ENCODE measurements at regions not wholly inside any gene's neighbourhood (a gene's known extent, or its start where the extent isn't known, plus 50 kb on each side); places are given as distances from the start of the nearest gene placed in this dataset.

GRCh38 chr16:49216593-49216992 is 65.0 kb downstream of the CBLN1 start:
- Histone ChIP-seq H3K27me3 (ENCODE audit: control insufficient read depth, insufficient read depth, low read length) (no peaks in the 10 kb centered on the region), H3K9me3 (replicated peaks; ENCODE audit: control insufficient read depth, low read depth, low read length) (no peaks in the 10 kb centered on the region), H3K27ac (ENCODE audit: low read length) (no peak overlapping the region), H3K36me3 (ENCODE audit: control insufficient read depth, insufficient read depth, low read length) (no peaks in the 10 kb centered on the region), H3K4me3 (ENCODE audit: low read length) (no peak overlapping the region), H3K4me1 (ENCODE audit: control insufficient read depth, insufficient read depth, low read length) (no peaks in the 10 kb centered on the region)
- WGBS (ENCODE audit: insufficient coverage): 71% methylated on average over 2 of the region's 3 CpGs
- no peak for DNase-seq

GRCh38 chr16:49213594-49213993 is 68.0 kb downstream of the CBLN1 start:
- no peaks in the 10 kb centered on the region for H3K36me3 ChIP-seq (ENCODE audit: control insufficient read depth, insufficient read depth, low read length)
- no peak overlapping the region for H3K4me3 ChIP-seq (ENCODE audit: low read length)
- no peak overlapping the region for H3K27ac ChIP-seq (ENCODE audit: low read length)
- no peaks in the 10 kb centered on the region for H3K4me1 ChIP-seq (ENCODE audit: control insufficient read depth, insufficient read depth, low read length)
- no peak for DNase-seq
- H3K27me3 ChIP-seq (ENCODE audit: control insufficient read depth, insufficient read depth, low read length): no peaks in the 10 kb centered on the region
- H3K9me3 ChIP-seq (replicated peaks; ENCODE audit: control insufficient read depth, low read depth, low read length): no peaks in the 10 kb centered on the region
- whole genome bisulfite sequencing (ENCODE audit: insufficient coverage): no CpG with 5 or more reads among the region's 5 CpGs

GRCh38 chr16:49204191-49204590 is 77.4 kb downstream of the CBLN1 start:
- H3K4me3 ChIP-seq (ENCODE audit: low read length): no peak overlapping the region
- WGBS (ENCODE audit: insufficient coverage): no CpG with 5 or more reads among the region's 4 CpGs
- H3K27me3 ChIP-seq (ENCODE audit: control insufficient read depth, insufficient read depth, low read length): no peaks in the 10 kb centered on the region
- no peak overlapping the region for H3K27ac ChIP-seq (ENCODE audit: low read length)
- H3K9me3 ChIP-seq (replicated peaks; ENCODE audit: control insufficient read depth, low read depth, low read length): no peaks in the 10 kb centered on the region
- no peaks in the 10 kb centered on the region for H3K36me3 ChIP-seq (ENCODE audit: control insufficient read depth, insufficient read depth, low read length)
- DNase-seq: no peak
- no peaks in the 10 kb centered on the region for H3K4me1 ChIP-seq (ENCODE audit: control insufficient read depth, insufficient read depth, low read length)

GRCh38 chr16:49203361-49203760 is 78.3 kb downstream of the CBLN1 start:
- Histone ChIP-seq H3K27ac (ENCODE audit: low read length) (no peak overlapping the region), H3K27me3 (ENCODE audit: control insufficient read depth, insufficient read depth, low read length) (no peaks in the 10 kb centered on the region), H3K4me3 (ENCODE audit: low read length) (no peak overlapping the region), H3K36me3 (ENCODE audit: control insufficient read depth, insufficient read depth, low read length) (no peaks in the 10 kb centered on the region), H3K9me3 (replicated peaks; ENCODE audit: control insufficient read depth, low read depth, low read length) (no peaks in the 10 kb centered on the region), H3K4me1 (ENCODE audit: control insufficient read depth, insufficient read depth, low read length) (no peaks in the 10 kb centered on the region)
- no peak for DNase-seq
- WGBS (ENCODE audit: insufficient coverage): 8% methylated on average over 2 of the region's 3 CpGs

- no peak overlapping the region for H3K4me3 ChIP-seq (ENCODE audit: low read length)
- no peak overlapping the region for H3K27ac ChIP-seq (ENCODE audit: low read length)
- no peaks in the 10 kb centered on the region for H3K27me3 ChIP-seq (ENCODE audit: control insufficient read depth, insufficient read depth, low read length)
- no peaks in the 10 kb centered on the region for H3K9me3 ChIP-seq (replicated peaks; ENCODE audit: control insufficient read depth, low read depth, low read length)
- 100% methylated on average over 1 of the region's 1 CpG for WGBS (ENCODE audit: insufficient coverage)
- no peak for DNase-seq
- H3K4me1 ChIP-seq (ENCODE audit: control insufficient read depth, insufficient read depth, low read length): no peaks in the 10 kb centered on the region
- no peaks in the 10 kb centered on the region for H3K36me3 ChIP-seq (ENCODE audit: control insufficient read depth, insufficient read depth, low read length)
Observed at GRCh38 chr16:49201118-49201517, 80.5 kb downstream of the CBLN1 start.

GRCh38 chr16:49200223-49200820 is 81.3 kb downstream of the CBLN1 start:
- WGBS (ENCODE audit: insufficient coverage): 69% methylated on average over 7 of the region's 8 CpGs

GRCh38 chr16:49195237-49195548 is 86.4 kb downstream of the CBLN1 start:
- no peak for DNase-seq
- Histone ChIP-seq H3K9me3 (replicated peaks; ENCODE audit: control insufficient read depth, low read depth, low read length) (no peaks in the 10 kb centered on the region), H3K4me3 (ENCODE audit: low read length) (no peak overlapping the region), H3K27ac (ENCODE audit: low read length) (no peak overlapping the region), H3K4me1 (ENCODE audit: control insufficient read depth, insufficient read depth, low read length) (no peaks in the 10 kb centered on the region), H3K27me3 (ENCODE audit: control insufficient read depth, insufficient read depth, low read length) (peaks cover 2% of the 10 kb centered on the region), H3K36me3 (ENCODE audit: control insufficient read depth, insufficient read depth, low read length) (no peaks in the 10 kb centered on the region)
- 45% methylated on average over 2 of the region's 5 CpGs for WGBS (ENCODE audit: insufficient coverage)

More at GRCh38 chr16:49200223-49200820, 81.3 kb downstream of the CBLN1 start:
- Histone ChIP-seq H3K27ac (ENCODE audit: low read length) (no peak overlapping the region), H3K27me3 (ENCODE audit: control insufficient read depth, insufficient read depth, low read length) (peaks cover 2% of the 10 kb centered on the region), H3K4me1 (ENCODE audit: control insufficient read depth, insufficient read depth, low read length) (no peaks in the 10 kb centered on the region), H3K9me3 (replicated peaks; ENCODE audit: control insufficient read depth, low read depth, low read length) (no peaks in the 10 kb centered on the region), H3K4me3 (ENCODE audit: low read length) (no peak overlapping the region), H3K36me3 (ENCODE audit: control insufficient read depth, insufficient read depth, low read length) (no peaks in the 10 kb centered on the region)
- DNase-seq: no peak

GRCh38 chr16:49194537-49195236 is 87.0 kb downstream of the CBLN1 start:
- Histone ChIP-seq H3K9me3 (replicated peaks; ENCODE audit: control insufficient read depth, low read depth, low read length) (no peaks in the 10 kb centered on the region), H3K27me3 (ENCODE audit: control insufficient read depth, insufficient read depth, low read length) (peaks cover 2% of the 10 kb centered on the region), H3K4me3 (ENCODE audit: low read length) (no peak overlapping the region), H3K27ac (ENCODE audit: low read length) (no peak overlapping the region), H3K4me1 (ENCODE audit: control insufficient read depth, insufficient read depth, low read length) (no peaks in the 10 kb centered on the region), H3K36me3 (ENCODE audit: control insufficient read depth, insufficient read depth, low read length) (no peaks in the 10 kb centered on the region)
- WGBS (ENCODE audit: insufficient coverage): 23% methylated on average over 5 of the region's 16 CpGs
- DNase-seq: peak; percentile 2

GRCh38 chr16:49193596-49193995 is 88.0 kb downstream of the CBLN1 start:
- Histone ChIP-seq H3K4me1 (ENCODE audit: control insufficient read depth, insufficient read depth, low read length) (no peaks in the 10 kb centered on the region), H3K27me3 (ENCODE audit: control insufficient read depth, insufficient read depth, low read length) (peaks cover 2% of the 10 kb centered on the region), H3K27ac (ENCODE audit: low read length) (no peak overlapping the region), H3K36me3 (ENCODE audit: control insufficient read depth, insufficient read depth, low read length) (no peaks in the 10 kb centered on the region), H3K9me3 (replicated peaks; ENCODE audit: control insufficient read depth, low read depth, low read length) (no peaks in the 10 kb centered on the region), H3K4me3 (ENCODE audit: low read length) (no peak overlapping the region)
- 86% methylated on average over 2 of the region's 2 CpGs for WGBS (ENCODE audit: insufficient coverage)
- DNase-seq: no peak

GRCh38 chr16:49189286-49189685 is 92.4 kb downstream of the CBLN1 start:
- no peak for DNase-seq
- H3K4me1 ChIP-seq (ENCODE audit: control insufficient read depth, insufficient read depth, low read length): no peaks in the 10 kb centered on the region

GRCh38 chr16:49183911-49184310 is 97.7 kb downstream of the CBLN1 start:
- WGBS (ENCODE audit: insufficient coverage): 25% methylated on average over 1 of the region's 5 CpGs
- H3K4me3 ChIP-seq (ENCODE audit: low read length): no peak overlapping the region
- H3K36me3 ChIP-seq (ENCODE audit: control insufficient read depth, insufficient read depth, low read length): no peaks in the 10 kb centered on the region
- H3K27me3 ChIP-seq (ENCODE audit: control insufficient read depth, insufficient read depth, low read length): no peaks in the 10 kb centered on the region
- no peaks in the 10 kb centered on the region for H3K4me1 ChIP-seq (ENCODE audit: control insufficient read depth, insufficient read depth, low read length)
- no peaks in the 10 kb centered on the region for H3K9me3 ChIP-seq (replicated peaks; ENCODE audit: control insufficient read depth, low read depth, low read length)
- DNase-seq: no peak
- no peak overlapping the region for H3K27ac ChIP-seq (ENCODE audit: low read length)

More at GRCh38 chr16:49189286-49189685, 92.4 kb downstream of the CBLN1 start:
- H3K9me3 ChIP-seq (replicated peaks; ENCODE audit: control insufficient read depth, low read depth, low read length): no peaks in the 10 kb centered on the region
- H3K36me3 ChIP-seq (ENCODE audit: control insufficient read depth, insufficient read depth, low read length): no peaks in the 10 kb centered on the region
- no CpG with 5 or more reads among the region's 1 CpG for WGBS (ENCODE audit: insufficient coverage)
- no peak overlapping the region for H3K27ac ChIP-seq (ENCODE audit: low read length)
- H3K4me3 ChIP-seq (ENCODE audit: low read length): no peak overlapping the region
- no peaks in the 10 kb centered on the region for H3K27me3 ChIP-seq (ENCODE audit: control insufficient read depth, insufficient read depth, low read length)

Measured in muscle of leg (tissue), 3 donors.